SKM-1 (cell line): ENCODE measurements at regions not wholly inside any gene's neighbourhood (a gene's known extent, or its start where the extent isn't known, plus 50 kb on each side); places are given as distances from the start of the nearest gene placed in this dataset.
"Not testable (repeated sequence)": the region's sequence is repeated elsewhere in the genome, so short reads cannot be mapped to it uniquely, and the experiment has no call there.

Experiments used
- DNase-seq: peaks from one replicate; lab custom pipeline; 2025; ENCODE audit not compliant: unreplicated experiment; lab: John Stamatoyannopoulos, UW

- DNase-seq = no peak
These were observed 1679.9 kb upstream of the FLRT2 start for GRCh38 chr14:83850092-83850491.

GRCh38 chr14:83856334-83856733 is 1673.6 kb upstream of the FLRT2 start:
- DNase-seq = no peak

GRCh38 chr14:83860631-83861155 is 1669.3 kb upstream of the FLRT2 start:
- no peak for DNase-seq

- DNase-seq = no peak
These were observed 1666.7 kb upstream of the FLRT2 start for GRCh38 chr14:83863042-83863774.

GRCh38 chr14:83864106-83864505 is 1665.8 kb upstream of the FLRT2 start:
- DNase-seq = no peak

- DNase-seq = no peak
These were observed 1662.2 kb upstream of the FLRT2 start for GRCh38 chr14:83867566-83868225.

GRCh38 chr14:83870546-83871270 is 1659.2 kb upstream of the FLRT2 start:
- no peak for DNase-seq

- no peak for DNase-seq
These were observed 1656.3 kb upstream of the FLRT2 start for GRCh38 chr14:83873669-83874068.

- DNase-seq = no peak
These were observed 1655.3 kb upstream of the FLRT2 start for GRCh38 chr14:83874662-83875061.

GRCh38 chr14:83883732-83884131 is 1646.2 kb upstream of the FLRT2 start:
- DNase-seq = no peak

- DNase-seq = no peak
These were observed 1644.1 kb upstream of the FLRT2 start for GRCh38 chr14:83885837-83886293.

GRCh38 chr14:83887866-83888265 is 1642.1 kb upstream of the FLRT2 start:
- DNase-seq = no peak

GRCh38 chr14:83893447-83893846 is 1636.5 kb upstream of the FLRT2 start:
- DNase-seq = no peak

GRCh38 chr14:83894568-83894967 is 1635.4 kb upstream of the FLRT2 start:
- DNase-seq = no peak

- DNase-seq = not testable (repeated sequence)
These were observed 1631.4 kb upstream of the FLRT2 start for GRCh38 chr14:83898558-83898957.

- no peak for DNase-seq
These were observed 1630.2 kb upstream of the FLRT2 start for GRCh38 chr14:83899706-83900105.

GRCh38 chr14:83905157-83905556 is 1624.8 kb upstream of the FLRT2 start:
- DNase-seq = no peak

GRCh38 chr14:83908419-83908818 is 1621.5 kb upstream of the FLRT2 start:
- no peak for DNase-seq

GRCh38 chr14:83909507-83909906 is 1620.4 kb upstream of the FLRT2 start:
- DNase-seq = no peak

- DNase-seq = no peak
These were observed 1617.8 kb upstream of the FLRT2 start for GRCh38 chr14:83912032-83912642.

GRCh38 chr14:83913476-83913875 is 1616.5 kb upstream of the FLRT2 start:
- no peak for DNase-seq
